GM23338 (cell line): ENCODE measurements at regions not wholly inside any gene's neighbourhood (a gene's known extent, or its start where the extent isn't known, plus 50 kb on each side); places are given as distances from the start of the nearest gene placed in this dataset.

Experiments used
- ATAC-seq: fragments of 200-7000 bp; cut with Tn5 transposase; 3 replicates; pipeline ENCODE4 v1.9.1; 2020
- DNase-seq: peaks from one replicate; pipeline ENCODE4 v3.0.0-alpha.2; 2015; ENCODE audit warnings: low spot score
- H2AFZ ChIP-seq: fragments of 200-600 bp; sonication (generic); 2 replicates; pipeline ENCODE4 v1.8.0; 2016; ENCODE audit warnings: antibody characterized with exemption, mild to moderate bottlenecking, moderate library complexity
- H3F3A ChIP-seq: fragments of 200-600 bp; sonication (generic); replicated peaks from 2 replicates; pipeline ENCODE4 v1.8.0; 2017; ENCODE audit warnings: antibody characterized with exemption, mixed run types, low read depth
- H3K27ac ChIP-seq: fragments of 200-600 bp; sonication (generic); 2 replicates; pipeline ENCODE4 v1.6.1; 2016; ENCODE audit warnings: low read depth
- H3K27me3 ChIP-seq: fragments of 200-600 bp; sonication (generic); 2 replicates; pipeline ENCODE4 v1.8.0; 2016; ENCODE audit warnings: mild to moderate bottlenecking, mixed run types, moderate library complexity; ENCODE audit not compliant: insufficient read depth
- H3K36me3 ChIP-seq: fragments of 200-600 bp; sonication (generic); 2 replicates; pipeline ENCODE4 v1.8.0; 2016; ENCODE audit warnings: mild to moderate bottlenecking; ENCODE audit not compliant: insufficient read depth
- H3K4me1 ChIP-seq: fragments of 200-600 bp; sonication (generic); 2 replicates; pipeline ENCODE4 v1.8.0; 2016; ENCODE audit warnings: mild to moderate bottlenecking, moderate library complexity; ENCODE audit not compliant: insufficient read depth
- H3K4me2 ChIP-seq: fragments of 200-600 bp; sonication (generic); 2 replicates; pipeline ENCODE4 v1.7.1; 2017; ENCODE audit warnings: mixed run types
- H3K4me3 ChIP-seq: fragments of 200-600 bp; sonication (generic); 2 replicates; pipeline ENCODE4 v1.6.1; 2016; ENCODE audit warnings: mixed run types
- H3K79me2 ChIP-seq: fragments of 200-600 bp; sonication (generic); replicated peaks from 2 replicates; pipeline ENCODE4 v1.8.0; 2017; ENCODE audit warnings: mild to moderate bottlenecking; ENCODE audit not compliant: insufficient read depth
- H3K9me2 ChIP-seq: fragments of 200-600 bp; sonication (generic); 2 replicates; pipeline ENCODE4 v1.8.0; 2017; ENCODE audit not compliant: insufficient read depth
- H4K20me1 ChIP-seq: fragments of 200-600 bp; sonication (generic); replicated peaks from 2 replicates; pipeline ENCODE4 v1.8.0; 2017; ENCODE audit warnings: mild to moderate bottlenecking; ENCODE audit not compliant: insufficient read depth
- H3K27ac Mint-ChIP-seq: 2 replicates; pipeline ENCODE4 v1.8.0; 2020; ENCODE audit warnings: inconsistent platforms, mild to moderate bottlenecking, moderate library complexity, mixed read lengths
- H3K27me3 Mint-ChIP-seq: 3 replicates; pipeline ENCODE4 v1.8.0; 2022; ENCODE audit warnings: low read depth, mild to moderate bottlenecking, moderate library complexity, mixed read lengths, inconsistent platforms; ENCODE audit not compliant: insufficient read depth, poor library complexity
- H3K36me3 Mint-ChIP-seq: 3 replicates; pipeline ENCODE4 v1.8.0; 2021; ENCODE audit warnings: low read depth, mild to moderate bottlenecking, inconsistent platforms, moderate library complexity, mixed read lengths
- H3K4me1 Mint-ChIP-seq: 3 replicates; pipeline ENCODE4 v1.8.0; 2020; ENCODE audit warnings: mild to moderate bottlenecking, inconsistent platforms, mixed read lengths
- H3K4me3 Mint-ChIP-seq: 3 replicates; pipeline ENCODE4 v1.8.0; 2021; ENCODE audit warnings: moderate library complexity, mild to moderate bottlenecking, inconsistent platforms, mixed read lengths
- H3K9me3 Mint-ChIP-seq: 3 replicates; pipeline ENCODE4 v1.8.0; 2020; ENCODE audit warnings: moderate library complexity, mild to moderate bottlenecking, inconsistent platforms, mixed read lengths
- CREB1 ChIP-seq: fragments of 250-450 bp; sonication (Bioruptor Pico); IDR thresholded peaks from 2 replicates; pipeline ENCODE4 v1.5.0; 2020; ENCODE audit warnings: low read depth, mild to moderate bottlenecking, moderate library complexity
- EZH2phosphoT487 ChIP-seq: fragments of 200-600 bp; sonication (generic); IDR thresholded peaks from one replicate; pipeline ENCODE4 v1.8.1; 2018; ENCODE audit warnings: antibody characterized with exemption; ENCODE audit not compliant: unreplicated experiment
- NANOG ChIP-seq: IDR thresholded peaks from 2 replicates; pipeline ENCODE4 v1.6.1; 2016; ENCODE audit warnings: antibody characterized with exemption, borderline replicate concordance
- ZNF114 ChIP-seq: fragments of 250-450 bp; sonication (Bioruptor Pico); IDR thresholded peaks from 2 replicates; pipeline ENCODE4 v1.5.0; 2020; ENCODE audit warnings: mild to moderate bottlenecking, moderate library complexity
- ZNF331 ChIP-seq: fragments of 250-450 bp; sonication (Bioruptor Pico); IDR thresholded peaks from 2 replicates; pipeline ENCODE4 v1.5.0; 2020; ENCODE audit warnings: low read depth, mild to moderate bottlenecking, moderate library complexity
- TF ChIP-seq, protein P1 (sequence below): IDR thresholded peaks from one replicate; pipeline ENCODE4 v1.6.1; 2018; ENCODE audit warnings: antibody characterized with exemption; ENCODE audit not compliant: unreplicated experiment
- TF ChIP-seq, protein P2 (sequence below), 2 experiments: fragments of 200-600 bp in 1 of 2; sonication (generic) in 1 of 2; conservative IDR thresholded peaks; 2 replicates each; pipeline versions ENCODE4 v1.5.1 to v1.6.1; 2016 to 2017; ENCODE audit warnings: antibody characterized with exemption in 2 of 2, low read depth in 2 of 2, mild to moderate bottlenecking in 2 of 2, moderate library complexity in 1 of 2

DNA sequence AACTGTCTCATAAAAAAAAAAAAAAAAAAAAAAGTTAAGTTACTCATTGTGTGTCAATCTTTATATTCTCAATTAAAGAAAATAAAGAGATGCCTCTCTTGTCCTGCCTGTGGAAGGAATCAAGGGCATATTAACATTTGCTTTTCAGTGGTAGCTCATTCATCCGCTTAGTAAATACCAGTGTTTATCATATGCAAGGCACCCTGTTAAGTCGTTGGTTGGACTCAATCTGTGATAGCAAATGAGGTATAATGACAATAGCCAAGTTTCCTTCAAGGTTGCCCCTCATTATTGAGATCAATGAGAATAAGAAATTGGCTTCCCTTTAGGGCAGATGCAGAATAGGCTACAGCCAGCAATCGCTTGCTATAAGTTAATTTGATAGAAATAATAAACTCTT, 812.7 kb upstream of the COBL start:
- no peak overlapping the region for H3K27ac ChIP-seq
- Mint-ChIP-seq H3K4me3 (no peak overlapping the region), H3K27ac (no peak overlapping the region), H3K4me1 (peaks cover 23% of the 10 kb centered on the region), H3K9me3 (peaks cover 3% of the 10 kb centered on the region; the same call in 2 of the 3 replicates), H3K36me3 (peaks cover 5% of the 10 kb centered on the region), H3K27me3 (no peaks in the 10 kb centered on the region)
- no peaks in the 10 kb centered on the region for H3F3A ChIP-seq
- peaks cover 34% of the 10 kb centered on the region for H3K4me1 ChIP-seq
- no peaks in the 10 kb centered on the region for H4K20me1 ChIP-seq
- peak; percentile 41; the same call in 2 of the 3 replicates for ATAC-seq
- no peak for TF ChIP-seq ZNF331 (CRISPR knock-in tag)
- peak; percentile 64; the same call in 1 of the 2 replicates for TF ChIP-seq NANOG
- peak overlapping the region; percentile 24; the same call in 1 of the 2 replicates for H3K4me2 ChIP-seq
- peak; percentile 20 for DNase-seq
- no peaks in the 10 kb centered on the region for H3K27me3 ChIP-seq
- no peak overlapping the region for H2AFZ ChIP-seq
- H3K9me2 ChIP-seq: no peaks in the 10 kb centered on the region
- H3K4me3 ChIP-seq: no peak overlapping the region
- no peaks in the 10 kb centered on the region for H3K79me2 ChIP-seq
- no peaks in the 10 kb centered on the region for H3K36me3 ChIP-seq

DNA sequence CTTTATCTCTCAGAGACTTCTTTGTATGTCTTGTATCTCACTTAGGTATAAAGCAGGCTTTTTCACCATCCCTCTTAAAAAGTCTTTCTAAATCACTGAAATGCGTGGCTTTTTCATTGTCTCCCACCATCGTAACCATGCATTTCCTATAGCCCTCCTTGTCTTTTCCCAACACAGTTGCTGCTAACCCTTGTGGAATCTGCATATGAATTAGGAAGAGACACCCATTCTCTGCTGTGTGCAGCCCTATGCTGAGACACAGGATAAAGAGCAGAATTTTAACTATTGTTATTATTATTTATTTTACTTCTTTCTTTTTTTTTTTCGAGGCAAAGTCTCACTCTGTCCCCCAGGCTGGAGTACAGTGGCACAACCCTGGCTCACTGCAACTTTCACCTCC, 804.3 kb upstream of the COBL start:
- peak; percentile 49 for DNase-seq
- Histone ChIP-seq H2AFZ (no peak overlapping the region), H3K4me2 (peak overlapping the region; percentile 29), H3K79me2 (no peaks in the 10 kb centered on the region), H3K36me3 (no peaks in the 10 kb centered on the region), H3K9me2 (no peaks in the 10 kb centered on the region), H3F3A (no peaks in the 10 kb centered on the region; the same call in 1 of the 2 replicates), H3K4me1 (peaks cover 74% of the 10 kb centered on the region), H3K27ac (peak overlapping the region; percentile 90), H4K20me1 (no peaks in the 10 kb centered on the region), H3K4me3 (peak overlapping the region; percentile 18), H3K27me3 (no peaks in the 10 kb centered on the region)
- Mint-ChIP-seq H3K27ac (peak overlapping the region; percentile 98), H3K36me3 (no peaks in the 10 kb centered on the region), H3K9me3 (no peaks in the 10 kb centered on the region; the same call in 2 of the 3 replicates), H3K4me3 (peak overlapping the region; percentile 30; the same call in 2 of the 3 replicates), H3K27me3 (no peaks in the 10 kb centered on the region), H3K4me1 (peaks cover 70% of the 10 kb centered on the region)
- TF ChIP-seq ZNF331 (CRISPR knock-in tag): no peak
- TF ChIP-seq ZNF114 (CRISPR knock-in tag): no peak
- TF ChIP-seq EZH2phosphoT487: no peak
- TF ChIP-seq, protein P1, sequence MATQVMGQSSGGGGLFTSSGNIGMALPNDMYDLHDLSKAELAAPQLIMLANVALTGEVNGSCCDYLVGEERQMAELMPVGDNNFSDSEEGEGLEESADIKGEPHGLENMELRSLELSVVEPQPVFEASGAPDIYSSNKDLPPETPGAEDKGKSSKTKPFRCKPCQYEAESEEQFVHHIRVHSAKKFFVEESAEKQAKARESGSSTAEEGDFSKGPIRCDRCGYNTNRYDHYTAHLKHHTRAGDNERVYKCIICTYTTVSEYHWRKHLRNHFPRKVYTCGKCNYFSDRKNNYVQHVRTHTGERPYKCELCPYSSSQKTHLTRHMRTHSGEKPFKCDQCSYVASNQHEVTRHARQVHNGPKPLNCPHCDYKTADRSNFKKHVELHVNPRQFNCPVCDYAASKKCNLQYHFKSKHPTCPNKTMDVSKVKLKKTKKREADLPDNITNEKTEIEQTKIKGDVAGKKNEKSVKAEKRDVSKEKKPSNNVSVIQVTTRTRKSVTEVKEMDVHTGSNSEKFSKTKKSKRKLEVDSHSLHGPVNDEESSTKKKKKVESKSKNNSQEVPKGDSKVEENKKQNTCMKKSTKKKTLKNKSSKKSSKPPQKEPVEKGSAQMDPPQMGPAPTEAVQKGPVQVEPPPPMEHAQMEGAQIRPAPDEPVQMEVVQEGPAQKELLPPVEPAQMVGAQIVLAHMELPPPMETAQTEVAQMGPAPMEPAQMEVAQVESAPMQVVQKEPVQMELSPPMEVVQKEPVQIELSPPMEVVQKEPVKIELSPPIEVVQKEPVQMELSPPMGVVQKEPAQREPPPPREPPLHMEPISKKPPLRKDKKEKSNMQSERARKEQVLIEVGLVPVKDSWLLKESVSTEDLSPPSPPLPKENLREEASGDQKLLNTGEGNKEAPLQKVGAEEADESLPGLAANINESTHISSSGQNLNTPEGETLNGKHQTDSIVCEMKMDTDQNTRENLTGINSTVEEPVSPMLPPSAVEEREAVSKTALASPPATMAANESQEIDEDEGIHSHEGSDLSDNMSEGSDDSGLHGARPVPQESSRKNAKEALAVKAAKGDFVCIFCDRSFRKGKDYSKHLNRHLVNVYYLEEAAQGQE: no peak
- TF ChIP-seq CREB1 (CRISPR knock-in tag): 0 out of 2 replicates have a peak, but pooled peaks have one; percentile 7
- TF ChIP-seq, protein P2, sequence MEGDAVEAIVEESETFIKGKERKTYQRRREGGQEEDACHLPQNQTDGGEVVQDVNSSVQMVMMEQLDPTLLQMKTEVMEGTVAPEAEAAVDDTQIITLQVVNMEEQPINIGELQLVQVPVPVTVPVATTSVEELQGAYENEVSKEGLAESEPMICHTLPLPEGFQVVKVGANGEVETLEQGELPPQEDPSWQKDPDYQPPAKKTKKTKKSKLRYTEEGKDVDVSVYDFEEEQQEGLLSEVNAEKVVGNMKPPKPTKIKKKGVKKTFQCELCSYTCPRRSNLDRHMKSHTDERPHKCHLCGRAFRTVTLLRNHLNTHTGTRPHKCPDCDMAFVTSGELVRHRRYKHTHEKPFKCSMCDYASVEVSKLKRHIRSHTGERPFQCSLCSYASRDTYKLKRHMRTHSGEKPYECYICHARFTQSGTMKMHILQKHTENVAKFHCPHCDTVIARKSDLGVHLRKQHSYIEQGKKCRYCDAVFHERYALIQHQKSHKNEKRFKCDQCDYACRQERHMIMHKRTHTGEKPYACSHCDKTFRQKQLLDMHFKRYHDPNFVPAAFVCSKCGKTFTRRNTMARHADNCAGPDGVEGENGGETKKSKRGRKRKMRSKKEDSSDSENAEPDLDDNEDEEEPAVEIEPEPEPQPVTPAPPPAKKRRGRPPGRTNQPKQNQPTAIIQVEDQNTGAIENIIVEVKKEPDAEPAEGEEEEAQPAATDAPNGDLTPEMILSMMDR (conservative IDR thresholded peaks at IDR 0.05; ENCODE audit: low read depth in 2 of 2): no peak
- TF ChIP-seq NANOG: 0 out of 2 replicates have a peak, but pooled peaks have one; percentile 37
- peak; percentile 84 for ATAC-seq
